ENCODE measurements at regions not wholly inside any gene's neighbourhood (a gene's known extent, or its start where the extent isn't known, plus 50 kb on each side); places are given as distances from the start of the nearest gene placed in this dataset.

GRCh38 chr21:17455028-17455353 lies 57.9 kb upstream of the CXADR start:
- Mint-ChIP-seq H3K9me3 (peaks cover 2% of the 10 kb centered on the region), H3K4me3 (peak overlapping the region; percentile 64), H3K4me1 (peaks cover 7% of the 10 kb centered on the region), H3K27ac (peak overlapping the region; percentile 90), H3K27me3 (peaks cover 25% of the 10 kb centered on the region), H3K36me3 (peaks cover 2% of the 10 kb centered on the region)
- DNase-seq = no peak

DNA sequence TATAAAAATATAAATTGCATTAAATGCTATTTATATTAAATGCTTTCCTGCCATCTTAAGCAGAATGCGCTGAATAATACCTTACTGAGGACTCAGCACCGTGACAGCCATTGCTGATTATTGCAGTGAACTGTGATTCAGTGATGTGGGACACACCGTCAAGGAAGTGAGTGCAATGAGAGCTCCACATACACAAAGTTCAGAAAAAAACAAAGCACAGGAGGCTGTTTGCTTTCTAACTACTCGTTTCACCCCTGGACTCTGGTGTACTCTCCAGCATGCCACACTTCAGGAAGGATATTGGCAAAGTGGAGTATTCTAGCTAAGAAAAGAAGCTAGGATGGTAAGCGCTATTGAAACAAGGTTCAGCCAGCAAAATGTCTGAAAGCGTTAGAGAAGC lies 57.4 kb upstream of the CXADR start:
- H3K27me3 Mint-ChIP-seq = peaks cover 25% of the 10 kb centered on the region
- H3K4me1 Mint-ChIP-seq = peaks cover 7% of the 10 kb centered on the region
- no peak overlapping the region for H3K4me3 Mint-ChIP-seq
- H3K36me3 Mint-ChIP-seq = peaks cover 2% of the 10 kb centered on the region
- peaks cover 2% of the 10 kb centered on the region for H3K9me3 Mint-ChIP-seq
- no peak for DNase-seq
- H3K27ac Mint-ChIP-seq = no peak overlapping the region

GRCh38 chr21:17458279-17458678 lies 54.6 kb upstream of the CXADR start:
- Mint-ChIP-seq H3K27ac (no peak overlapping the region), H3K4me1 (peaks cover 7% of the 10 kb centered on the region), H3K4me3 (no peak overlapping the region), H3K27me3 (peaks cover 29% of the 10 kb centered on the region), H3K9me3 (peaks cover 2% of the 10 kb centered on the region), H3K36me3 (peaks cover 2% of the 10 kb centered on the region)
- DNase-seq = no peak

DNA sequence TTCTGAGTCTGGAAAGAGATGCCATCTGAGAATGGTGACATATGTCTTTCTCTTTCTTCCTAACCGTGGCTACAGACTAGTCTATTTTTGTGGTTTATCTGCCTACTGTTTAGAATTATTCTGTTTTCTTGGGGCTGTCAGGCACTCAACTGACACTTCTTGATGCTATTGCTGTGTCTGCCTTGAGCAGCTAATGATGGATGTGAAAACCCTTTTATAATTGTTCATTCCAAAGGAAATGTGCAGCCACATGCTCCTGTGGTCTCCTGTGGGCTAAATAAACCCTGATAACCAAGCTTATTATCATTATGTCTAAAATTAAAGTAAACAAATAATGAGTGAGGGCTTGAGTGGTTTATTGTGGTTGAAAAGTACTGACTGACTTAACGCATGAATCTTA lies 52.7 kb upstream of the CXADR start:
- H3K9me3 Mint-ChIP-seq = no peaks in the 10 kb centered on the region
- H3K27me3 Mint-ChIP-seq = peaks cover 21% of the 10 kb centered on the region
- H3K4me1 Mint-ChIP-seq = no peaks in the 10 kb centered on the region
- no peaks in the 10 kb centered on the region for H3K36me3 Mint-ChIP-seq
- no peak overlapping the region for H3K27ac Mint-ChIP-seq
- DNase-seq = no peak
- H3K4me3 Mint-ChIP-seq = no peak overlapping the region

- no peaks in the 10 kb centered on the region for H3K36me3 Mint-ChIP-seq
- no peaks in the 10 kb centered on the region for H3K4me1 Mint-ChIP-seq
Observed at GRCh38 chr21:17461014-17461413, 51.8 kb upstream of the CXADR start.

GRCh38 chr21:17461582-17461981 lies 51.3 kb upstream of the CXADR start:
- H3K4me1 Mint-ChIP-seq = no peaks in the 10 kb centered on the region
- no peaks in the 10 kb centered on the region for H3K9me3 Mint-ChIP-seq
- no peaks in the 10 kb centered on the region for H3K36me3 Mint-ChIP-seq
- DNase-seq = no peak
- H3K27ac Mint-ChIP-seq = no peak overlapping the region
- H3K27me3 Mint-ChIP-seq = peaks cover 17% of the 10 kb centered on the region
- H3K4me3 Mint-ChIP-seq = no peak overlapping the region

More at GRCh38 chr21:17461014-17461413, 51.8 kb upstream of the CXADR start:
- no peak for DNase-seq
- Mint-ChIP-seq H3K27ac (no peak overlapping the region), H3K4me3 (no peak overlapping the region), H3K27me3 (peaks cover 17% of the 10 kb centered on the region), H3K9me3 (no peaks in the 10 kb centered on the region)

- Mint-ChIP-seq H3K36me3 (no peaks in the 10 kb centered on the region), H3K4me3 (no peak overlapping the region), H3K4me1 (no peaks in the 10 kb centered on the region), H3K9me3 (no peaks in the 10 kb centered on the region), H3K27me3 (peaks cover 17% of the 10 kb centered on the region), H3K27ac (no peak overlapping the region)
- no peak for DNase-seq
Observed at GRCh38 chr21:17462276-17462981, 50.4 kb upstream of the CXADR start.

All from activated naive CD8-positive, alpha-beta T cell treated with anti-CD3 and anti-CD28 coated beads for 36 hours (primary cell).